NCI-H2081 (cell line): ENCODE measurements at regions not wholly inside any gene's neighbourhood (a gene's known extent, or its start where the extent isn't known, plus 50 kb on each side); places are given as distances from the start of the nearest gene placed in this dataset.
"Not testable (repeated sequence)": the region's sequence is repeated elsewhere in the genome, so short reads cannot be mapped to it uniquely, and the experiment has no call there.

ENCODE experiments used
- DNase-seq, 2 experiments: peaks; one replicate each; lab custom pipeline; 2025; lab: John Stamatoyannopoulos, UW

- peak; percentile 68 to 79 for DNase-seq
These were observed 195.2 kb upstream of the STK26 start for GRCh38 chrX:131827935-131828334.

GRCh38 chrX:131828482-131828881 is 194.6 kb upstream of the STK26 start:
- peak; percentile 13 to 40 for DNase-seq

- DNase-seq: peak; percentile 91 to 97
These were observed 192.5 kb upstream of the STK26 start for GRCh38 chrX:131830400-131831184.

GRCh38 chrX:131831185-131831520 is 191.9 kb upstream of the STK26 start:
- no peak for DNase-seq

DNA sequence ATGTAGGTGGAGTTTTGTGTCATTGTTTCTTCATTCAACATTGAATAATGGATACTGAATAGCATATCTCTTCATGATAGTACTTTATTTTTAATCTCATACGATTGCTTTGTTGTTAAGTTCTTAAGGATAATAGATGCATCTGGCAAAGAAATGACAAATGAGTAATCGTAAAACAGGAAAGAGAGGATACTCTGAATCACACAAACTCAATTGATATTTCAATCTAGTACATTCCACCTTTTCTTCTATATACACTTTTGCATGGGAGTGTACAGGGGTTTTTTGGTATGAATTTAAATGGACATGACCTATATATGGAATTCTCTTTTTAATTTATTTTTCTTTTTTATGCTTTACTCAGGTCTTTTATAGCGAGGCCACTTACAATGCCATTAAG is 186.9 kb upstream of the STK26 start:
- DNase-seq: peak in 1 of 2 experiments; percentile 24

DNA sequence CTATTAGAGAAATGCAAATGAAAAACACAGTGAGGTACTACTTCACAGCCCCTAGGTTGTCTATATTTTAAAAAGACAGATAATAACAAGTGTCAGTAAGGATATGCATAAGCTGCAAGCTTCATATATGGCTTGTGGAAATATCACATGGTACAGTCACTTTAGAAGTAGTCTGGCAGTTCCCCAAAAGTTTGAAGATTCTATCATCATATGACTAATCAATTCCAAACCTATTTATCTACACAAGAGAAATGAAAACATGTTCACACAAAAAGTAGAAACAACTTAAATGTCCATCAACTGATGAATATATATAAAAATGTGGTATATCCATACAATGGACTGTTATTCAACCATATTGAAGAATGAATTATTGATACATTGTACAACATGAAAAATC is 185.8 kb upstream of the STK26 start:
- no peak for DNase-seq

DNA sequence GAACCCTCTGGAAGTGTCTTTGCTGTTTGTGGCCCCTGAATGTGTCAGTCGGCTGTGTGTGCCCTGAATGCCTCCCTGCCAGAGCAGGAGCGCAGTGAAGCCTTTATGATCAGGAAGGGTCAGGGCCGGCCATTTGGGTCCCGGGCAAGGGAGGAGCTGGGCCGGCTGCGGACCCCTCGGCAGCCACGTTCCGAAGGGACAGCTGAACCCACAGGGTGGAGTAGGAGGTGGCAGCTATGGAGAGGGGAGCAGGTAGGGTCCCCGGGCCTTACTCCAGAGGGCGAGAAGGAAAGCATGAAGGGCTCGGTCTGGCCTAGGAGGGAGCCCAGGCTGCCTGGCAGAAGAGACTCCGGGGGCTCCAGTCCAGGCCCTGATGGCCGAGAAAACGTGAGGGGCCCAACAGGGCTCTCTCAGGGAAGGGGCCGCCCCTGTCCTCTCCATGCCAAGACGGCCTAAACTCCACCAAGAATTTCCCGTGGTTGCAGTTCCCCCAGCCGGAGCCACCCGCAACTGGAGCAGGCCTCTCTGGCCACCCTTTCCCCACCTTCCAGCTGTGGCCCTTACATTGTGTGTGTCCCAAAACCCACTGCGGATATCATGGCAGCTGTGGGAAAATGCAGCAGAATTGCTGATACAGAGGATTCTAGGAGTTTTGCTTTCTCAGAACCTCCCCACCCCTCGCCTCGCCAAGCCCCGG is 182.2 kb upstream of the STK26 start:
- DNase-seq: no peak

- DNase-seq: peak; percentile 64 to 67
These were observed 181.3 kb upstream of the STK26 start for GRCh38 chrX:131841496-131842437.

DNA sequence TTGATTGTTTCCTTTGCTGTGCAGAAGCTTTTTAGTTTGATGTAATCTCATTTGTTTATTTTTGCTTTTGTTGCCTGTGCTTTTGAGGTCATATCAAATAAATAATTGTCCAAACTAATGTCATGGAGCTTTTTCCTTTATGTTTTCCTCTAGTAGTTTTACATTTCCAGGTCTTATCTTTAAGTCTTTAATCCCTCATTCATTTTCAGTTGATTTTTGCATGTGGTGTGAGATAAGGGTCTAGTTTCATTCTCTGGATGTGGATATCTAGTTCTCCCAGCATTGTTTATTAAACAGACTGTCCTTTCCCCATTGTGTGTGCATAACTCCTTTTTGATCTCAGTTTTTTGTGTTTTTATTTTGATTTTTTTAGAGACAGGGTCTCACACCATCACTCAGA is 179.1 kb upstream of the STK26 start:
- DNase-seq: no peak

DNA sequence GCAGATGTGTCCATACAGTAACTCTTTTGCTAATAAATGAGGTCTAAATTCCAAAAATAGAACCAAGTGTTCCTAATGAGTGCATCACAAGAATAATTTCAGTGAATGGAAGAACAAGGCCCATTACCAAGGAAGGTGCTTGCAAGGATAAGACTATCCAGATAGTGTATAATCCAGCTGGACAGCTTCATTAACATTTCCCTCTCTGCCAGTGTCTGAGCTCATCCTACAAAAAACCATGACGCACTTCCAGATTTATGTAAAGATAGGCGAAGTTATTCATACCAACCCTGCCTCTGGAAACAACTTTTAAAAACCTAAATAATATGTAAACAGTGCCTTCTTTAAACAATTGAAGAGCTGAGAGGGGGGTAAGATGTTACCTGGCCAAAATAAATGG is 177.9 kb upstream of the STK26 start:
- DNase-seq: no peak

DNA sequence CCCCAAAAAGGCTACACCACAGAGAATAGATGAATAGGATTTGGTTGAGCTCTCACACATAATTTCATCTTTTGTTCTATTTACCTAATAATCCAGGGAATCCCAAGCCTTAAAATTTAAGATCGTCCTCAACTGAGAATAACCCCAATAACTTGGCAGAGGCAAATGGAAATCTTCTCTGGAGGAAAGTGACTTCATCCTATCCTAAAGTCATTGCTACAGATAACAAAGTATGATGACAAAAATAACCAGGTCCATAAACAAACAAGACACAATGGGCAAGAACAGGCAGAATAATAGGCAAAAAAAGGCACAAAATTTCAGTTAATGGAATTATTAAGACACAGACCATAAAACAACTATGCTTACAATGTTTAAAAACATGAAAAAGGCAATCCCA is 177.3 kb upstream of the STK26 start:
- DNase-seq: no peak

- DNase-seq: not testable (repeated sequence)
These were observed 172.1 kb upstream of the STK26 start for GRCh38 chrX:131850964-131851363.

GRCh38 chrX:131853440-131853839 is 169.7 kb upstream of the STK26 start:
- DNase-seq: no peak

GRCh38 chrX:131854581-131854980 is 168.5 kb upstream of the STK26 start:
- DNase-seq: no peak

DNA sequence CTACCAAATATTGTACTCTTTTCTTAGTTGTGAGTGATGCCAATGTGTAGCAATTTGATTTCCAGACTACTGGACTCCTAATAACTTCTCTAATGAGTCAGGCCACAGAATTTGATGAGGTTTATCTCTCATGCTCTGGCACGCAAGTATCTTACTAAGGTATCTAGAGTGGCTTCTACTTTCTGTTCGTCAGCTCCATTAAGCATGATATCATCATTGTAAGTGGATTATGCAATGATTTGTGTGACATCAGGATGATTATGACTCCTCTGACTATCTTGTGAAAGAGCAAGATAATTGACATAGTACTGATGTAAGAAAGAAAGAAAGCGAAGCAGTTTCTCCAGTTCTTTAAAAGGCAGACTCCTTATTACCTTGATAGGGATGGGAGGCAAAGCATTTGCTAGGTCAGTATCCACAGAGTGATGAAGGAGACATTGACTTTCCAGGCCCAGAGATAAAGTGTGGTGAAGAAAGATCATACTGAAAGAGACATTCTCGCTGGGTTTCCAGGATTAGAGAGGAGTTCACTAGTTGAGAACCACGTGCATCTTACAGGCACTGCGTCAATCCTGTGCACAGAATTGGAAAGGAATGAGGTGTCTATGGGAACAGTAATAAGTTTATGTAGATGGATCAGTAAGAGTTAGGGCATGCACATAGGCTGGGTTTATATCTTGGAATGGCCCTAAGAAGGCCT is 161.9 kb upstream of the STK26 start:
- DNase-seq: no peak

GRCh38 chrX:131862321-131862720 is 160.8 kb upstream of the STK26 start:
- no peak for DNase-seq

GRCh38 chrX:131869182-131869581 is 153.9 kb upstream of the STK26 start:
- DNase-seq: no peak

GRCh38 chrX:131874300-131874699 is 148.8 kb upstream of the STK26 start:
- no peak for DNase-seq

GRCh38 chrX:131875827-131876226 is 147.3 kb upstream of the STK26 start:
- not testable (repeated sequence) for DNase-seq

GRCh38 chrX:131881194-131881593 is 141.9 kb upstream of the STK26 start:
- no peak for DNase-seq

DNA sequence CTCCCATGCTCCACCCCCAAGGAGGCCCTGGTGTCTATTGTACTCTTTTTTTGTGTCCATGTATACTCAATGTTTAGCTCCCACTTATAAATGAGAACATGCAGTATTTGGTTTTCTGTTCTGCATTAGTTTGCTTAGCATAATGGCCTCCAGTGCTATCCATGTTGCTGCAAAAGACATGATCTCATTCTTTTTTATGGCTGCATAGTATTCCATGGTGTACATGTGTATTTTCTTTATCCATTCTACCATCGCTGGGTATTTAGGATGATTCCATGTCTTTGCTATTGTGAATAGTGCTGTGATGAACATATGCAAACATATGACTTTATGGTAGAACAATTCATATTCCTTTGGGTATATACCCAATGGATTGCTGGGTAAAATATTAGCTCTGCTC is 138.1 kb upstream of the STK26 start:
- not testable (repeated sequence) for DNase-seq

- DNase-seq: not testable (repeated sequence)
These were observed 129.2 kb upstream of the STK26 start for GRCh38 chrX:131893857-131894256.
